OCI-LY1 (cell line): ENCODE measurements at regions not wholly inside any gene's neighbourhood (a gene's known extent, or its start where the extent isn't known, plus 50 kb on each side); places are given as distances from the start of the nearest gene placed in this dataset.

Source experiments
- H2AFZ ChIP-seq: fragments of 200-600 bp; sonication (generic), shearing (Covaris generic); 2 replicates; pipeline ENCODE4 v1.6.0; 2014; ENCODE audit warnings: antibody characterized with exemption, mild to moderate bottlenecking, low read length
- H3F3A ChIP-seq: fragments of 200-600 bp; sonication (generic), shearing (Covaris generic); 2 replicates; pipeline ENCODE4 v1.6.0; 2014; ENCODE audit warnings: mild to moderate bottlenecking, antibody characterized with exemption, low read length, moderate library complexity; ENCODE audit not compliant: insufficient read depth
- H3K27ac ChIP-seq: fragments of 200-600 bp; sonication (generic); 2 replicates; pipeline ENCODE4 v1.5.1; 2014; ENCODE audit warnings: low read length, mixed run types, mild to moderate bottlenecking, low read depth; ENCODE audit not compliant: poor library complexity, severe bottlenecking
- H3K27me3 ChIP-seq: fragments of 200-600 bp; sonication (generic); 2 replicates; pipeline ENCODE4 v1.6.0; 2014; ENCODE audit warnings: antibody characterized with exemption, mild to moderate bottlenecking, low read length, moderate library complexity; ENCODE audit not compliant: insufficient read depth
- H3K36me3 ChIP-seq: fragments of 200-600 bp; sonication (generic); 2 replicates; pipeline ENCODE4 v1.6.1; 2014; ENCODE audit warnings: mild to moderate bottlenecking, antibody characterized with exemption, low read length, moderate library complexity, mixed read lengths; ENCODE audit not compliant: insufficient read depth
- H3K4me1 ChIP-seq: fragments of 200-600 bp; sonication (generic); 2 replicates; pipeline ENCODE4 v1.5.1; 2014; ENCODE audit warnings: mild to moderate bottlenecking, low read length, moderate library complexity; ENCODE audit not compliant: insufficient read depth, severe bottlenecking
- H3K4me2 ChIP-seq: fragments of 200-600 bp; sonication (generic), shearing (Covaris generic); 2 replicates; pipeline ENCODE4 v1.6.1; 2014; ENCODE audit warnings: low read length
- H3K4me3 ChIP-seq: fragments of 200-600 bp; sonication (generic); 2 replicates; pipeline ENCODE4 v1.5.1; 2014; ENCODE audit warnings: low read length, low read depth, mild to moderate bottlenecking, mixed read lengths; ENCODE audit not compliant: poor library complexity, severe bottlenecking
- H3K79me2 ChIP-seq: fragments of 200-600 bp; shearing (Covaris generic); 2 replicates; pipeline ENCODE4 v1.6.1; 2016; ENCODE audit warnings: mixed run types, low read length, mixed read lengths; ENCODE audit not compliant: insufficient read depth
- H3K9ac ChIP-seq: fragments of 200-600 bp; sonication (generic), shearing (Covaris generic); 2 replicates; pipeline ENCODE4 v1.6.1; 2014; ENCODE audit warnings: mild to moderate bottlenecking, low read length, mixed read lengths
- H3K9me2 ChIP-seq: fragments of 200-600 bp; sonication (generic), shearing (Covaris generic); 2 replicates; pipeline ENCODE4 v1.6.1; 2014; ENCODE audit warnings: low read depth, mild to moderate bottlenecking, low read length, mixed read lengths
- H3K9me3 ChIP-seq: fragments of 200-600 bp; shearing (Covaris generic); 2 replicates; pipeline ENCODE4 v1.6.1; 2014; ENCODE audit warnings: low read length, mixed read lengths
- H4K20me1 ChIP-seq: fragments of 200-600 bp; sonication (generic), shearing (Covaris generic); 2 replicates; pipeline ENCODE4 v1.6.0; 2016; ENCODE audit warnings: mild to moderate bottlenecking, low read length; ENCODE audit not compliant: insufficient read depth
- EZH2 ChIP-seq: fragments of 200-600 bp; sonication (generic), shearing (Covaris generic); IDR thresholded peaks from 2 replicates; pipeline ENCODE4 v1.8.0; 2017; ENCODE audit warnings: borderline replicate concordance, mixed run types, mild to moderate bottlenecking, antibody characterized with exemption, low read length, moderate library complexity, mixed read lengths
- TF ChIP-seq, protein P1 (sequence below): fragments of 200-600 bp; sonication (generic), shearing (Covaris generic); IDR thresholded peaks from 2 replicates; pipeline ENCODE4 v1.5.1; 2017; ENCODE audit warnings: mild to moderate bottlenecking, antibody characterized with exemption, low read length, moderate library complexity, mixed read lengths

DNA sequence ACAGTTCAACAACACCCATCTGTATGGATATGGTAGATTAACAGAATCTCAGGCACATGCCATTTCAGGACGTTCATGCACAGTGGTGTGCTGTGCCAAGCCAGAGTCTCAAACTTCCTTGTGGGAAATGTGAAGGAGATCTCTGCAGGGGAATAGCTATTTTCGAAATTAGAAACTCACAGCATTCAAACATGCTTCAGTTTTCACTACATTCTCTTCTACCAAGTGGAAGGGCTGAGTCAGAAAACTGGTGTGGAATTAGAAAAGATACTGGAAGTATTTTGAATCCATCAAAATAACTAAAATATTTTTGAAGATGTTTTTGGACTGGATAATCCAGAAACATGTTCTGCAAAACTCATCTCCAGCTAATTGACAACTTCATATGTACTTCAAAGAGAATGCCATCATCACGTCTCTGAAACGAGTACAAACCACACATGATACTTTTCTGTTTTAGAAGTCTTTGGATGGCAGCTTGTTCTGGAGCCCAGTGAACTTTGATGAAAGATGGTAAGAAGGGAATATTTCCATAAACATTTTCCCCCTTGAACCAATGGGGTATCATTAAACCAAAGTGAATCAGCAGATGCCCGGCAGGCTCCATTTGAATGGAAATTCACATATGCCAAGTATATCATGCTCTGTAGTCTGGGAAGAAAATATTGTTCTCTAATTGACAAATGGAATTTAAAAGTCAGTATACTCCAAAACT lies 616.3 kb upstream of the IGFBP3 start:
- Histone ChIP-seq H3K4me3 (no peak overlapping the region), H3K9me3 (no peaks in the 10 kb centered on the region), H3K27ac (no peak overlapping the region), H3K27me3 (no peaks in the 10 kb centered on the region; the same call in 1 of the 2 replicates), H4K20me1 (no peaks in the 10 kb centered on the region), H3K9ac (no peak overlapping the region), H2AFZ (no peak overlapping the region), H3K4me1 (no peaks in the 10 kb centered on the region), H3K79me2 (no peaks in the 10 kb centered on the region), H3K9me2 (no peaks in the 10 kb centered on the region), H3K36me3 (no peaks in the 10 kb centered on the region), H3K4me2 (no peak overlapping the region), H3F3A (no peaks in the 10 kb centered on the region)
- no peak for TF ChIP-seq EZH2
- TF ChIP-seq, protein P1, sequence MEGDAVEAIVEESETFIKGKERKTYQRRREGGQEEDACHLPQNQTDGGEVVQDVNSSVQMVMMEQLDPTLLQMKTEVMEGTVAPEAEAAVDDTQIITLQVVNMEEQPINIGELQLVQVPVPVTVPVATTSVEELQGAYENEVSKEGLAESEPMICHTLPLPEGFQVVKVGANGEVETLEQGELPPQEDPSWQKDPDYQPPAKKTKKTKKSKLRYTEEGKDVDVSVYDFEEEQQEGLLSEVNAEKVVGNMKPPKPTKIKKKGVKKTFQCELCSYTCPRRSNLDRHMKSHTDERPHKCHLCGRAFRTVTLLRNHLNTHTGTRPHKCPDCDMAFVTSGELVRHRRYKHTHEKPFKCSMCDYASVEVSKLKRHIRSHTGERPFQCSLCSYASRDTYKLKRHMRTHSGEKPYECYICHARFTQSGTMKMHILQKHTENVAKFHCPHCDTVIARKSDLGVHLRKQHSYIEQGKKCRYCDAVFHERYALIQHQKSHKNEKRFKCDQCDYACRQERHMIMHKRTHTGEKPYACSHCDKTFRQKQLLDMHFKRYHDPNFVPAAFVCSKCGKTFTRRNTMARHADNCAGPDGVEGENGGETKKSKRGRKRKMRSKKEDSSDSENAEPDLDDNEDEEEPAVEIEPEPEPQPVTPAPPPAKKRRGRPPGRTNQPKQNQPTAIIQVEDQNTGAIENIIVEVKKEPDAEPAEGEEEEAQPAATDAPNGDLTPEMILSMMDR: no peak

DNA sequence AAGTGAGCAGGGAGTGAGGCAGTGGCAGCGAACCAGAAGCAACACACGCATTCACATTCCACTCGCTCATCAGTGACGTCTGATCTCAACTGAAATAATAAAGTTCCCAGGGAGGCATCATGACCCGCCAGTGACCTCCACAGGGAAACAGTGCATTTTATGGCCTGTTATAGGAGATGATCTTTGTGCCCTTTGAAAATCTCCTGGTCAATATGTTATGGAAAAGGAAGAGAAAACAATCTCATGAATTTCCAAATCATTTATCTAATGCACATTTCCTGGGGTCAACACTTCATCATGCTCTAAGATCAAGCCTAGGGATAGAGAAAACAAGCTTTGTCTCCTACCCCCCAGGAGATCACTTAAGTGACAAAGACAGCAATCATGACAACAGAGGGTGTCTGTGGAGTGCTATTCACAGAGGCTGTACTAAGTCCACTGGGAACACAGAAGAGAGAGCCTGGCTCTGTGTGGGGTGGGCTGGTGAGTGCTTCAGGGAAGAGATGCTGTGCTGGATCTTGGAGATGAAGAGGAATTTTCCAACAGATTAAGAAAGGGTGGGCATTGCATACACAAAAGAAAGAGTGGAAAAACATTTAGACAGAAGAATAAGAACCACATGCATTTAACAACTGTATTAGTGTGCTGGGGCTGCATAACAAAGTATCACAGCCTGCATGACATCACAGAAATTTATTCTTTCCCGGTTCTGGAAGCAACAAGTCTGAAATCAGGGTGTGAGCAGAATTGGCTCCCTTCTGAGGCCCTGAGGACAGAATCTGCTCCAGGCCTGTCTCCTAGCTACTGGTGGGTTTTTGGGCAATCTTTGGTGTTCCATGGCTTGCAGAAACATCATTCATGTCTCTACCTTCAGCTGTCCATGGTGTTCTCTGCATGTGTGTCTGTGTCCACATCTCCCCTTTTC lies 613.9 kb upstream of the IGFBP3 start:
- TF ChIP-seq, protein P1: no peak
- TF ChIP-seq EZH2: no peak
- Histone ChIP-seq H2AFZ (no peak overlapping the region), H3K4me3 (no peak overlapping the region), H3K9ac (no peak overlapping the region), H3K27ac (no peak overlapping the region), H3K79me2 (no peaks in the 10 kb centered on the region), H4K20me1 (no peaks in the 10 kb centered on the region), H3K9me2 (no peaks in the 10 kb centered on the region), H3F3A (no peaks in the 10 kb centered on the region), H3K9me3 (no peaks in the 10 kb centered on the region), H3K36me3 (no peaks in the 10 kb centered on the region), H3K4me2 (no peak overlapping the region), H3K27me3 (no peaks in the 10 kb centered on the region; the same call in 1 of the 2 replicates), H3K4me1 (no peaks in the 10 kb centered on the region)

DNA sequence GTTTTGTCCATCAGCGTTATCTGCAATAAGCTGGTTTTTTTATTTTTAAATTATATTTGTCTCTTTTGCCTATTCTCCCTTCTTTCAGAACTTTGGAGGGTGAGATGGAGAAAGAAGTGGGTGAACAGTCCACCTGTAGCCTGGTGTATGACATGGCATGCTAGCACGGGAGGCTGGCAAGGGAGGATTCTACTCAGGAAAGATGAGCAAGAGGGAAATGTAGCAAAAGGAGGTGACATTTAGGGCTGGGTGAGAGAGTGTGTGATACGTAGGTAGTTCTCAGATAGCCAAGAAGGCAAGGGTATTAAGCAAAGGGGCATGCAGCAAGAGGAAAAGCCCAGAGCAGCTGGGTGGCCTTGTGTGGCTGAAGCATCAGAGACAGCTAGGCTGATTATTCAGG lies 612.9 kb upstream of the IGFBP3 start:
- Histone ChIP-seq H3K79me2 (no peaks in the 10 kb centered on the region), H3K9ac (no peak overlapping the region), H3K9me2 (no peaks in the 10 kb centered on the region), H3K9me3 (no peaks in the 10 kb centered on the region), H3K4me2 (no peak overlapping the region), H3K4me3 (no peak overlapping the region), H3K4me1 (no peaks in the 10 kb centered on the region), H3K27me3 (no peaks in the 10 kb centered on the region; the same call in 1 of the 2 replicates), H4K20me1 (no peaks in the 10 kb centered on the region), H2AFZ (no peak overlapping the region), H3K27ac (no peak overlapping the region), H3K36me3 (no peaks in the 10 kb centered on the region), H3F3A (no peaks in the 10 kb centered on the region)
- TF ChIP-seq EZH2: no peak
- TF ChIP-seq, protein P1: no peak
